HL-60 (cell line): ENCODE measurements at regions not wholly inside any gene's neighbourhood (a gene's known extent, or its start where the extent isn't known, plus 50 kb on each side); places are given as distances from the start of the nearest gene placed in this dataset.
A peak's percentile ranks its signal among the peaks of the same experiment; 100 is the strongest.

Experiments
- DNase-seq, 2 experiments: peaks; one replicate each; pipeline ENCODE4 v3.0.0-alpha.2; 2010 to 2020; ENCODE audit warnings: low read depth in 1 of 2, low spot score in 1 of 2
- H3K27ac ChIP-seq: fragments of 250-450 bp; sonication (Bioruptor Pico); replicated peaks from 2 replicates; pipeline ENCODE4 v1.5.1; 2020; ENCODE audit warnings: mild to moderate bottlenecking, moderate library complexity
- H3K27me3 ChIP-seq: fragments of 250-450 bp; sonication (Bioruptor Pico); 2 replicates; pipeline ENCODE4 v1.5.1; 2021; ENCODE audit warnings: mild to moderate bottlenecking, moderate library complexity; ENCODE audit not compliant: insufficient read depth, poor library complexity, severe bottlenecking
- H3K4me3 ChIP-seq: replicated peaks from 2 replicates; pipeline ENCODE4 v1.5.1; 2011; ENCODE audit warnings: mild to moderate bottlenecking, control low read depth, low read length; ENCODE audit not compliant: insufficient read depth
- CTCF ChIP-seq: IDR thresholded peaks from one replicate; pipeline ENCODE4 v1.5.1; 2011; ENCODE audit warnings: low read length, control low read depth, inconsistent platforms; ENCODE audit not compliant: insufficient read depth
- GABPA ChIP-seq: IDR thresholded peaks from 2 replicates; pipeline ENCODE4 v1.6.1; 2012; ENCODE audit warnings: low read depth
- POLR2AphosphoS5 ChIP-seq: IDR thresholded peaks from 2 replicates; pipeline ENCODE4 v1.6.1; 2012; ENCODE audit warnings: low read depth
- REST ChIP-seq: IDR thresholded peaks from 2 replicates; pipeline ENCODE4 v1.6.1; 2012; ENCODE audit warnings: low read depth; ENCODE audit not compliant: insufficient replicate concordance
- SPI1 ChIP-seq: IDR thresholded peaks from 2 replicates; pipeline ENCODE4 v1.6.1; 2012; ENCODE audit warnings: low read depth, mild to moderate bottlenecking, borderline replicate concordance

- Histone ChIP-seq H3K27me3 (no peaks in the 10 kb centered on the region), H3K27ac (no peak overlapping the region), H3K4me3 (no peak overlapping the region)
- TF ChIP-seq POLR2AphosphoS5 = no peak
- TF ChIP-seq REST = peak; percentile 73
- DNase-seq = no peak
These were observed 127.8 kb upstream of the CADM1 start for GRCh38 chr11:115632061-115632460.

- TF ChIP-seq REST = no peak
- no peak for TF ChIP-seq POLR2AphosphoS5
- TF ChIP-seq SPI1 = no peak
- TF ChIP-seq CTCF = no peak
- no peak for TF ChIP-seq GABPA
- H3K27me3 ChIP-seq = no peaks in the 10 kb centered on the region
- no peak for DNase-seq
- no peak overlapping the region for H3K4me3 ChIP-seq
- H3K27ac ChIP-seq = no peak overlapping the region
These were observed 127.4 kb upstream of the CADM1 start for GRCh38 chr11:115631609-115632008.

- no peak for TF ChIP-seq GABPA
- TF ChIP-seq POLR2AphosphoS5 = no peak
- no peak for TF ChIP-seq SPI1
- TF ChIP-seq REST = no peak
- TF ChIP-seq CTCF = no peak
- Histone ChIP-seq H3K27ac (no peak overlapping the region), H3K4me3 (no peak overlapping the region), H3K27me3 (no peaks in the 10 kb centered on the region)
- no peak for DNase-seq
These were observed 126.0 kb upstream of the CADM1 start for GRCh38 chr11:115630214-115630613.

- TF ChIP-seq CTCF = no peak
- TF ChIP-seq REST = no peak
- TF ChIP-seq SPI1 = no peak
- no peak for TF ChIP-seq GABPA
- TF ChIP-seq POLR2AphosphoS5 = no peak
- DNase-seq = no peak
- Histone ChIP-seq H3K27ac (no peak overlapping the region), H3K27me3 (no peaks in the 10 kb centered on the region), H3K4me3 (no peak overlapping the region)
These were observed 125.3 kb upstream of the CADM1 start for GRCh38 chr11:115629456-115630015.
